ENCODE measurements at regions not wholly inside any gene's neighbourhood (a gene's known extent, or its start where the extent isn't known, plus 50 kb on each side); places are given as distances from the start of the nearest gene placed in this dataset.

- ATAC-seq (no peak), DNase-seq (no peak)
- Histone ChIP-seq H3K27me3 (peaks cover 0 to 9% (median 5%) of the 10 kb centered on the region in 3 donors), H3K27ac (no peak overlapping the region), H3K9me3 (no peaks in the 10 kb centered on the region), H3K36me3 (no peaks in the 10 kb centered on the region), H3K4me3 (no peak overlapping the region), H3K4me1 (no peaks in the 10 kb centered on the region)
- intact Hi-C loops (cut with DNase I; ENCODE audit: low total_unique reads) (loop anchor here (10.0 kb wide), 1 partner anchor 305 kb away; no protein-coding TSS in a partner anchor), in situ Hi-C loops (cut with MboI; ENCODE audit: low sequenced_read_pairs in 4 of 4) (no loop called here)
- TF ChIP-seq CTCF (IDR thresholded peaks at IDR 0.05 in 4 of 5, conservative IDR thresholded peaks at IDR 0.05 in 1 of 5) (no peak), POLR2A (IDR thresholded peaks at IDR 0.05) (no peak)
Observed at GRCh38 chr3:72259755-72260587, 475.0 kb upstream of the PROK2 start.

GRCh38 chr3:72258361-72259141 is 473.6 kb upstream of the PROK2 start:
- Histone ChIP-seq H3K4me1 (no peaks in the 10 kb centered on the region), H3K4me3 (no peak overlapping the region), H3K27ac (no peak overlapping the region), H3K9me3 (no peaks in the 10 kb centered on the region), H3K27me3 (peaks cover 0 to 9% (median 5%) of the 10 kb centered on the region in 3 donors), H3K36me3 (no peaks in the 10 kb centered on the region)
- in situ Hi-C loops (cut with MboI; ENCODE audit: low sequenced_read_pairs in 4 of 4) (no loop called here), intact Hi-C loops (cut with DNase I; ENCODE audit: low total_unique reads) (no loop called here)
- no peak for TF ChIP-seq CTCF (IDR thresholded peaks at IDR 0.05 in 4 of 5, conservative IDR thresholded peaks at IDR 0.05 in 1 of 5)
- TF ChIP-seq POLR2A (IDR thresholded peaks at IDR 0.05), result no peak
- DNase-seq, result no peak
- no peak for ATAC-seq

- in situ Hi-C loops (cut with MboI; ENCODE audit: low sequenced_read_pairs in 4 of 4) (no loop called here), intact Hi-C loops (cut with DNase I; ENCODE audit: low total_unique reads) (no loop called here)
- Histone ChIP-seq H3K4me1 (no peaks in the 10 kb centered on the region), H3K4me3 (no peak overlapping the region), H3K9me3 (no peaks in the 10 kb centered on the region), H3K27me3 (peaks cover 0 to 9% (median 5%) of the 10 kb centered on the region in 3 donors), H3K36me3 (no peaks in the 10 kb centered on the region), H3K27ac (no peak overlapping the region)
- ATAC-seq, result no peak
- no peak for TF ChIP-seq POLR2A (IDR thresholded peaks at IDR 0.05)
- TF ChIP-seq CTCF (IDR thresholded peaks at IDR 0.05 in 4 of 5, conservative IDR thresholded peaks at IDR 0.05 in 1 of 5), result no peak
- DNase-seq, result no peak
Observed at GRCh38 chr3:72257738-72258137, 472.8 kb upstream of the PROK2 start.

DNA sequence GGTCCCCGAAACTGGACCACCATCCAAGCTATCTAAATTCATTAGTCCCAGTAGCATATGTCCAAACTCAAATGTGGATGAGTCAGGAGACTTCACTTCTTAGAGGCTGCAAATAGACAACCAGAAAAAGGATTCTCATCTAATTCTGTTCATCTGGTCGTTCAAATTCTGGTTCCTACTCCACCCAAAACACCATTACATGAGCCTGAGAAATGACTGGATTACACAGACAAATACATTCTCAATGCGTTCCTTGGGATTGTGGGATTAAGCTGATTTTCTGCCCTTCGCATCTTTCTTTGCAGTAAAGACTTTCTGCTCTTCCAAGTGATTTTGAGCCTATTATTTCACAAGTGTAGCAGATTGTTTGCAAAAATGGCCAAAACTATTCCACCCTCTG is 472.3 kb upstream of the PROK2 start:
- no peaks in the 10 kb centered on the region for H3K4me1 ChIP-seq
- DNase-seq, result no peak
- peaks cover 0 to 9% (median 5%) of the 10 kb centered on the region in 3 donors for H3K27me3 ChIP-seq
- H3K27ac ChIP-seq, result no peak overlapping the region
- intact Hi-C loops (cut with DNase I; ENCODE audit: low total_unique reads) (no loop called here), in situ Hi-C loops (cut with MboI; ENCODE audit: low sequenced_read_pairs in 4 of 4) (no loop called here)
- ATAC-seq, result no peak
- no peak overlapping the region for H3K4me3 ChIP-seq
- no peaks in the 10 kb centered on the region for H3K9me3 ChIP-seq
- no peak for TF ChIP-seq CTCF (IDR thresholded peaks at IDR 0.05 in 4 of 5, conservative IDR thresholded peaks at IDR 0.05 in 1 of 5)
- no peak for TF ChIP-seq POLR2A (IDR thresholded peaks at IDR 0.05)
- no peaks in the 10 kb centered on the region for H3K36me3 ChIP-seq

All from gastrocnemius medialis (tissue), 4 donors.